HUES64 (cell line): ENCODE measurements at regions not wholly inside any gene's neighbourhood (a gene's known extent, or its start where the extent isn't known, plus 50 kb on each side); places are given as distances from the start of the nearest gene placed in this dataset.

ENCODE experiments used
- H3K27ac ChIP-seq: 2 replicates; pipeline ENCODE4 v1.7.0; 2013; ENCODE audit warnings: low read depth, low read length, inconsistent platforms
- H3K27me3 ChIP-seq: 2 replicates; pipeline ENCODE4 v1.6.1; 2013; ENCODE audit warnings: mild to moderate bottlenecking, low read length; ENCODE audit not compliant: insufficient read depth
- H3K36me3 ChIP-seq: 2 replicates; pipeline ENCODE4 v1.6.1; 2013; ENCODE audit warnings: mild to moderate bottlenecking, low read length; ENCODE audit not compliant: insufficient read depth
- H3K4me1 ChIP-seq: 2 replicates; pipeline ENCODE4 v1.6.1; 2013; ENCODE audit warnings: mild to moderate bottlenecking, low read length, moderate library complexity; ENCODE audit not compliant: insufficient read depth
- H3K4me3 ChIP-seq: 2 replicates; pipeline ENCODE4 v1.5.1; 2013; ENCODE audit warnings: mild to moderate bottlenecking, low read length, moderate library complexity
- H3K9ac ChIP-seq: 2 replicates; pipeline ENCODE4 v1.6.1; 2013; ENCODE audit warnings: mild to moderate bottlenecking, low read depth, low read length
- H3K9me3 ChIP-seq: 2 replicates; pipeline ENCODE4 v1.6.1; 2013; ENCODE audit warnings: low read depth, low read length; ENCODE audit not compliant: insufficient read depth
- WGBS: fragments of 150-250, 120-280 bp; methylation state at CpG from one replicate; pipeline ENCODE4 v1.1.7; 2013; ENCODE audit warnings: missing lambda C conversion rate; 5-methylcytosine and 5-hydroxymethylcytosine counted together

DNA sequence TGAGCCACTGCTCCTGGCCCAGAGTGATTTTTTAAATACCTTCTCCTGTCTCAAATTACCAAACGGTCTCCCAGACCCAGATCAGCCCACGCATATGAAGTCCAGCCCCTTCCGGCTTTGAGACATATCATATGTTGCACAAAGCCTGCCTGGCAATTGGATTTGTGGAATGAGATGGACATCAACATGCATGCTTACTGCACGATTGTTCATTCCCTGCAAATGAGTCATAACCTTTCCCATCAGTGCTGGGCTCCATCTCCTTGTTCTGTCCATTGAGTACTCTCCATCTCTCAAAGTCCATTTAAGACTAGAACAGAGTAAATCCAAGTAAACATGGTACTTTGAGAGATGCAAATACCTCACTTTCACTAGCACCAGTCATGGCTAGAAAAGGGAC lies 612.2 kb upstream of the USP24 start:
- WGBS, result 89% methylated on average over 4 of the region's 4 CpGs
- Histone ChIP-seq H3K27me3 (no peaks in the 10 kb centered on the region), H3K36me3 (no peaks in the 10 kb centered on the region), H3K9ac (no peak overlapping the region), H3K4me3 (no peak overlapping the region), H3K4me1 (no peaks in the 10 kb centered on the region), H3K9me3 (no peaks in the 10 kb centered on the region), H3K27ac (no peak overlapping the region)

DNA sequence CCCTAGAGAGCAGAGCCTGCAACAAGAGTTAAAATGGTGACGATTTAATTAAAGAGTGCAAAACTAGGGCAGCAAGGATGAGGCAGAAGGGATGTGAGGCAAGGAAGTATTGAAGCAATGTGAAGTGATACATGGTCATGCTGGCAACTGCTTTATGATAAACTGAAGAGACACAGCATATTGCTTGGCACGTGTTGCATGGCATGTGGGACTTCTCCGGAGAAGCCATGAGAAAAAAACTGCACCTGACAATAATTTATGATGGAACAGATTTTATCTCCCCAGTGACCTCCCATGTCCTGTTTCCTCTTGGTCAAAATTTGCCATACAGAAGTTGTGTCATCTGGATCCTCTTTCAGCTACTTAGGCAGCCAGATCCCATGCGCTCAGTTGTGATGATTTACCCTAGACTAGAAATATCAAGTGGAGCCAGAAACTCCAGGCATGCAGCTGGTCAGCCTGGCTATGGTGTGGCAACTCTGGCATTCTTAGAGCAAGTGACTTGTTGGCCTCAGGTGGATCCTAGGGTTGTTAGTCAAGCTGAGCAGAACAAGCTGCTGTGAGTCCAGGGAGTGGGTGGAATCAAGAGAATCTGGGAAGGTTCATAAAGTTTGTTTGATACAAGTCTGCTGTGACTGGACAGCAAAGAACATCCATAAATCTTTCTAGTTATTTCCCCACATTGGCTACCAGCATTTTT lies 611.4 kb upstream of the USP24 start:
- H3K27ac ChIP-seq, result no peak overlapping the region
- 72% methylated on average over 4 of the region's 4 CpGs for WGBS

DNA sequence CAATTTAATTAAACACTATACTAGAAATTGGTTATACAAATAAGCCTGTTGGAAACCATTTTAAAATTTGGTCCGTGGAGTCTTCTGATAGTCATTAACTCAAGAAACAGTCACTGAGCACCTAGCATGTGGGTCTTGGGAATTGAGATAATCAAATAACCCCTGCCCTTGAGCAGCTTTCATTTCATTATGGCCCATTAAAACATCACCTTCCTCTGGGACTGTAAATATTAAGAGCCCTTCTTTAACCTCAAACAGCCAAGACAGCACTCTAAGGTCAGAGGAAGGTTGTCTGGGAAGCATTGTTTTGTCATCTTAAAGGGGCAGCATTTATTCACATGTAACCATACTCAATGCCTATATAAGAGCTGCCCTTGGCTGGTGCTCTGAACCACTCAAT lies 610.3 kb upstream of the USP24 start:
- Histone ChIP-seq H3K4me1 (no peaks in the 10 kb centered on the region), H3K27ac (no peak overlapping the region), H3K9ac (no peak overlapping the region), H3K36me3 (no peaks in the 10 kb centered on the region), H3K4me3 (no peak overlapping the region), H3K27me3 (no peaks in the 10 kb centered on the region), H3K9me3 (no peaks in the 10 kb centered on the region)
- 83% methylated on average over 1 of the region's 1 CpG for WGBS

More for the DNA sequence above, 611.4 kb upstream of the USP24 start:
- Histone ChIP-seq H3K4me3 (no peak overlapping the region), H3K9ac (no peak overlapping the region), H3K9me3 (no peaks in the 10 kb centered on the region), H3K4me1 (no peaks in the 10 kb centered on the region), H3K27me3 (no peaks in the 10 kb centered on the region), H3K36me3 (no peaks in the 10 kb centered on the region)

GRCh38 chr1:55824251-55824640 lies 609.1 kb upstream of the USP24 start:
- Histone ChIP-seq H3K27ac (no peak overlapping the region), H3K36me3 (no peaks in the 10 kb centered on the region), H3K9ac (no peak overlapping the region), H3K4me3 (no peak overlapping the region), H3K4me1 (no peaks in the 10 kb centered on the region), H3K27me3 (no peaks in the 10 kb centered on the region), H3K9me3 (no peaks in the 10 kb centered on the region)

GRCh38 chr1:55823541-55824250 lies 608.5 kb upstream of the USP24 start:
- no peaks in the 10 kb centered on the region for H3K27me3 ChIP-seq
- 84% methylated on average over 6 of the region's 6 CpGs for WGBS
- H3K4me1 ChIP-seq, result no peaks in the 10 kb centered on the region
- no peaks in the 10 kb centered on the region for H3K36me3 ChIP-seq
- no peak overlapping the region for H3K4me3 ChIP-seq
- no peak overlapping the region for H3K27ac ChIP-seq
- no peak overlapping the region for H3K9ac ChIP-seq
- no peaks in the 10 kb centered on the region for H3K9me3 ChIP-seq

GRCh38 chr1:55822891-55823290 lies 607.7 kb upstream of the USP24 start:
- H3K9ac ChIP-seq, result no peak overlapping the region
- WGBS, result 88% methylated on average over 2 of the region's 2 CpGs
- no peaks in the 10 kb centered on the region for H3K36me3 ChIP-seq
- no peak overlapping the region for H3K4me3 ChIP-seq
- H3K27me3 ChIP-seq, result no peaks in the 10 kb centered on the region
- no peak overlapping the region for H3K27ac ChIP-seq
- H3K9me3 ChIP-seq, result no peaks in the 10 kb centered on the region
- no peaks in the 10 kb centered on the region for H3K4me1 ChIP-seq

- Histone ChIP-seq H3K27ac (no peak overlapping the region), H3K4me3 (no peak overlapping the region), H3K9ac (no peak overlapping the region), H3K4me1 (no peaks in the 10 kb centered on the region), H3K9me3 (no peaks in the 10 kb centered on the region), H3K27me3 (no peaks in the 10 kb centered on the region), H3K36me3 (no peaks in the 10 kb centered on the region)
- 84% methylated on average over 2 of the region's 2 CpGs for WGBS
Observed at GRCh38 chr1:55821234-55821633, 606.1 kb upstream of the USP24 start.

- no peak overlapping the region for H3K9ac ChIP-seq
- no peaks in the 10 kb centered on the region for H3K27me3 ChIP-seq
- no peaks in the 10 kb centered on the region for H3K4me1 ChIP-seq
- no peaks in the 10 kb centered on the region for H3K9me3 ChIP-seq
- no peak overlapping the region for H3K4me3 ChIP-seq
- no peak overlapping the region for H3K27ac ChIP-seq
- WGBS, result 93% methylated on average over 3 of the region's 3 CpGs
- H3K36me3 ChIP-seq, result no peaks in the 10 kb centered on the region
Observed at GRCh38 chr1:55820501-55820900, 605.3 kb upstream of the USP24 start.

DNA sequence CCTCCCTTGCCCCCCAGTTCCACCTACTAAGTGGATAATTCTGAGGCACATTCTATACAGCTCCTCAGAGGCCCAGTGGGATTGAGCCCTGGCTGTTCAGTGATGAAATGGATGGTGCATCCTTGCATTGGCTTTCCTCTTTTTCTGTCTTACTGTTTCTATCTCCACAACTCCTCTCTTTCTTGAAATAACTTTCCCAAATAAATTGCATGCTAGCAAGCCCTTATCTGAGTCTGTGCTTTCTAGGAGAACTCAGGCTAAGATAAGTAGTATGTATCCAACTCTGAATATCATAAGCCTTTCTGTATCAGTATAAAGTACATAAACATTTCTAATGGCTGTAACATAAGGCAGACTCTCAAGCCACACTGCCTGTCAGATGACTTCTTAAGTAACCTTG lies 603.8 kb upstream of the USP24 start:
- H3K4me3 ChIP-seq, result no peak overlapping the region
- H3K36me3 ChIP-seq, result no peaks in the 10 kb centered on the region
- no peaks in the 10 kb centered on the region for H3K4me1 ChIP-seq
- no peaks in the 10 kb centered on the region for H3K27me3 ChIP-seq
- H3K9ac ChIP-seq, result no peak overlapping the region
- H3K27ac ChIP-seq, result no peak overlapping the region
- no peaks in the 10 kb centered on the region for H3K9me3 ChIP-seq

- H3K27me3 ChIP-seq, result no peaks in the 10 kb centered on the region
- 88% methylated on average over 1 of the region's 3 CpGs for WGBS
- H3K4me1 ChIP-seq, result no peaks in the 10 kb centered on the region
- no peak overlapping the region for H3K27ac ChIP-seq
- H3K36me3 ChIP-seq, result no peaks in the 10 kb centered on the region
- no peak overlapping the region for H3K4me3 ChIP-seq
- no peak overlapping the region for H3K9ac ChIP-seq
- no peaks in the 10 kb centered on the region for H3K9me3 ChIP-seq
Observed at GRCh38 chr1:55816456-55817426, 601.6 kb upstream of the USP24 start.
